ENCODE measurements at regions not wholly inside any gene's neighbourhood (a gene's known extent, or its start where the extent isn't known, plus 50 kb on each side); places are given as distances from the start of the nearest gene placed in this dataset.

- 94% methylated on average over 3 of the region's 4 CpGs for WGBS (ENCODE audit: insufficient coverage)
- Histone ChIP-seq H3K27ac (ENCODE audit: low read length) (no peak overlapping the region), H3K36me3 (ENCODE audit: control insufficient read depth, insufficient read depth, low read length) (no peaks in the 10 kb centered on the region), H3K4me1 (ENCODE audit: control insufficient read depth, insufficient read depth, low read length) (no peaks in the 10 kb centered on the region), H3K4me3 (ENCODE audit: low read length) (no peak overlapping the region), H3K9me3 (ENCODE audit: control insufficient read depth, insufficient read depth, low read length) (no peaks in the 10 kb centered on the region), H3K27me3 (ENCODE audit: control insufficient read depth, insufficient read depth, low read length) (no peaks in the 10 kb centered on the region)
- no peaks in the 10 kb centered on the region for H3K36me3 Mint-ChIP-seq
- no peak for TF ChIP-seq CTCF (IDR thresholded peaks at IDR 0.05)
- H3K4me3 Mint-ChIP-seq: no peak overlapping the region
- no peaks in the 10 kb centered on the region for H3K9me3 Mint-ChIP-seq
- no peak overlapping the region for H3K27ac Mint-ChIP-seq
- H3K27me3 Mint-ChIP-seq (ENCODE audit: low read depth in 2 of 2): peaks cover 0 to 4% of the 10 kb centered on the region in 2 donors
- peaks cover 0 to 5% of the 10 kb centered on the region in 2 donors for H3K4me1 Mint-ChIP-seq
- no peak for ATAC-seq
- intact Hi-C loops (cut with micrococcal nuclease): no loop called here
- no peak for DNase-seq
These were observed 230.5 kb upstream of the DMAC1 start for GRCh38 chr9:8030095-8030494.

- Histone ChIP-seq H3K4me1 (ENCODE audit: control insufficient read depth, insufficient read depth, low read length) (no peaks in the 10 kb centered on the region), H3K36me3 (ENCODE audit: control insufficient read depth, insufficient read depth, low read length) (no peaks in the 10 kb centered on the region), H3K9me3 (ENCODE audit: control insufficient read depth, insufficient read depth, low read length) (no peaks in the 10 kb centered on the region), H3K4me3 (ENCODE audit: low read length) (no peak overlapping the region), H3K27ac (ENCODE audit: low read length) (no peak overlapping the region), H3K27me3 (ENCODE audit: control insufficient read depth, insufficient read depth, low read length) (no peaks in the 10 kb centered on the region)
- Mint-ChIP-seq H3K4me1 (peaks cover 0 to 5% of the 10 kb centered on the region in 2 donors), H3K27ac (no peak overlapping the region), H3K4me3 (no peak overlapping the region), H3K27me3 (ENCODE audit: low read depth in 2 of 2) (peaks cover 4 to 7% of the 10 kb centered on the region in 2 donors), H3K36me3 (peaks cover 3% of the 10 kb centered on the region), H3K9me3 (no peaks in the 10 kb centered on the region)
- WGBS (ENCODE audit: insufficient coverage): 89% methylated on average over 4 of the region's 4 CpGs
- ATAC-seq (no peak), DNase-seq (no peak)
- intact Hi-C loops (cut with micrococcal nuclease): no loop called here
- no peak for TF ChIP-seq CTCF (IDR thresholded peaks at IDR 0.05)
These were observed 227.8 kb upstream of the DMAC1 start for GRCh38 chr9:8027351-8027750.

- Histone ChIP-seq H3K27me3 (ENCODE audit: control insufficient read depth, insufficient read depth, low read length) (no peaks in the 10 kb centered on the region), H3K4me1 (ENCODE audit: control insufficient read depth, insufficient read depth, low read length) (no peaks in the 10 kb centered on the region), H3K4me3 (ENCODE audit: low read length) (no peak overlapping the region), H3K27ac (ENCODE audit: low read length) (no peak overlapping the region), H3K36me3 (ENCODE audit: control insufficient read depth, insufficient read depth, low read length) (no peaks in the 10 kb centered on the region), H3K9me3 (ENCODE audit: control insufficient read depth, insufficient read depth, low read length) (no peaks in the 10 kb centered on the region)
- DNase-seq (no peak), ATAC-seq (no peak)
- Mint-ChIP-seq H3K27ac (no peak overlapping the region), H3K4me1 (no peaks in the 10 kb centered on the region), H3K36me3 (peaks cover 8% of the 10 kb centered on the region), H3K9me3 (no peaks in the 10 kb centered on the region), H3K4me3 (no peak overlapping the region), H3K27me3 (ENCODE audit: low read depth in 2 of 2) (peaks cover 0 to 13% of the 10 kb centered on the region in 2 donors)
- WGBS (ENCODE audit: insufficient coverage): no CpG with 5 or more reads among the region's 2 CpGs
- intact Hi-C loops (cut with micrococcal nuclease): no loop called here
- no peak for TF ChIP-seq CTCF (IDR thresholded peaks at IDR 0.05)
These were observed 226.0 kb upstream of the DMAC1 start for GRCh38 chr9:8025551-8025950.

- Histone ChIP-seq H3K4me3 (ENCODE audit: low read length) (no peak overlapping the region), H3K4me1 (ENCODE audit: control insufficient read depth, insufficient read depth, low read length) (no peaks in the 10 kb centered on the region), H3K27me3 (ENCODE audit: control insufficient read depth, insufficient read depth, low read length) (no peaks in the 10 kb centered on the region), H3K9me3 (ENCODE audit: control insufficient read depth, insufficient read depth, low read length) (no peaks in the 10 kb centered on the region), H3K36me3 (ENCODE audit: control insufficient read depth, insufficient read depth, low read length) (no peaks in the 10 kb centered on the region), H3K27ac (ENCODE audit: low read length) (no peak overlapping the region)
- TF ChIP-seq CTCF (IDR thresholded peaks at IDR 0.05): no peak
- intact Hi-C loops (cut with micrococcal nuclease): loop anchor here (2.0 kb wide), 1 partner anchor 19 kb away; no protein-coding TSS in a partner anchor
- no peak overlapping the region for H3K4me3 Mint-ChIP-seq
- H3K36me3 Mint-ChIP-seq: peaks cover 8% of the 10 kb centered on the region
- no peaks in the 10 kb centered on the region for H3K4me1 Mint-ChIP-seq
- ATAC-seq: no peak
- H3K27ac Mint-ChIP-seq: no peak overlapping the region
- no peaks in the 10 kb centered on the region for H3K9me3 Mint-ChIP-seq
- DNase-seq: no peak
- H3K27me3 Mint-ChIP-seq (ENCODE audit: low read depth in 2 of 2): peaks cover 0 to 13% of the 10 kb centered on the region in 2 donors
- 67% methylated on average over 1 of the region's 1 CpG for WGBS (ENCODE audit: insufficient coverage)
These were observed 220.6 kb upstream of the DMAC1 start for GRCh38 chr9:8020186-8020585.
